ENCODE measurements at regions not wholly inside any gene's neighbourhood (a gene's known extent, or its start where the extent isn't known, plus 50 kb on each side); places are given as distances from the start of the nearest gene placed in this dataset.

DNA sequence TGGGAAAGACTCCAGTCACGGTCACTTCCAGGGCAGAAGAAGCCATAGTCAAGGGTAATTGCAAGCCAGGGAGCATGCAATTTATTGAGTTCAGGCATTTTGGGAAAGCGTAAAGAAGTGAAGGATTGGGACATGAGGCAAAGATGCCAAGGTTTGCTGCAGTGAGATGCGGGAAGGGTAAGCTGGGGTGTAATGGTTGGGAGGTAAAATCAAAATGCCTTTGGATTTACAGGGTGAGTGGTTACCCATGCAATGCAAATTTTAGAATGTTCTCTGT is 167.5 kb downstream of the BRMS1L start:
- TF ChIP-seq EZH2 (IDR thresholded peaks at IDR 0.05; ENCODE audit: insufficient read depth, low read length), result no peak
- TF ChIP-seq, protein P1, sequence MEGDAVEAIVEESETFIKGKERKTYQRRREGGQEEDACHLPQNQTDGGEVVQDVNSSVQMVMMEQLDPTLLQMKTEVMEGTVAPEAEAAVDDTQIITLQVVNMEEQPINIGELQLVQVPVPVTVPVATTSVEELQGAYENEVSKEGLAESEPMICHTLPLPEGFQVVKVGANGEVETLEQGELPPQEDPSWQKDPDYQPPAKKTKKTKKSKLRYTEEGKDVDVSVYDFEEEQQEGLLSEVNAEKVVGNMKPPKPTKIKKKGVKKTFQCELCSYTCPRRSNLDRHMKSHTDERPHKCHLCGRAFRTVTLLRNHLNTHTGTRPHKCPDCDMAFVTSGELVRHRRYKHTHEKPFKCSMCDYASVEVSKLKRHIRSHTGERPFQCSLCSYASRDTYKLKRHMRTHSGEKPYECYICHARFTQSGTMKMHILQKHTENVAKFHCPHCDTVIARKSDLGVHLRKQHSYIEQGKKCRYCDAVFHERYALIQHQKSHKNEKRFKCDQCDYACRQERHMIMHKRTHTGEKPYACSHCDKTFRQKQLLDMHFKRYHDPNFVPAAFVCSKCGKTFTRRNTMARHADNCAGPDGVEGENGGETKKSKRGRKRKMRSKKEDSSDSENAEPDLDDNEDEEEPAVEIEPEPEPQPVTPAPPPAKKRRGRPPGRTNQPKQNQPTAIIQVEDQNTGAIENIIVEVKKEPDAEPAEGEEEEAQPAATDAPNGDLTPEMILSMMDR (IDR thresholded peaks at IDR 0.05; ENCODE audit: insufficient read depth, low read depth, low read length), result no peak

Data from astrocyte (in vitro differentiated cells and primary cell).